NCI-H128 (cell line): ENCODE measurements at regions not wholly inside any gene's neighbourhood (a gene's known extent, or its start where the extent isn't known, plus 50 kb on each side); places are given as distances from the start of the nearest gene placed in this dataset.
"Not testable (repeated sequence)": the region's sequence is repeated elsewhere in the genome, so short reads cannot be mapped to it uniquely, and the experiment has no call there.

Experiments used
- DNase-seq: peaks from one replicate; lab custom pipeline; 2025; ENCODE audit not compliant: unreplicated experiment; lab: John Stamatoyannopoulos, UW

DNA sequence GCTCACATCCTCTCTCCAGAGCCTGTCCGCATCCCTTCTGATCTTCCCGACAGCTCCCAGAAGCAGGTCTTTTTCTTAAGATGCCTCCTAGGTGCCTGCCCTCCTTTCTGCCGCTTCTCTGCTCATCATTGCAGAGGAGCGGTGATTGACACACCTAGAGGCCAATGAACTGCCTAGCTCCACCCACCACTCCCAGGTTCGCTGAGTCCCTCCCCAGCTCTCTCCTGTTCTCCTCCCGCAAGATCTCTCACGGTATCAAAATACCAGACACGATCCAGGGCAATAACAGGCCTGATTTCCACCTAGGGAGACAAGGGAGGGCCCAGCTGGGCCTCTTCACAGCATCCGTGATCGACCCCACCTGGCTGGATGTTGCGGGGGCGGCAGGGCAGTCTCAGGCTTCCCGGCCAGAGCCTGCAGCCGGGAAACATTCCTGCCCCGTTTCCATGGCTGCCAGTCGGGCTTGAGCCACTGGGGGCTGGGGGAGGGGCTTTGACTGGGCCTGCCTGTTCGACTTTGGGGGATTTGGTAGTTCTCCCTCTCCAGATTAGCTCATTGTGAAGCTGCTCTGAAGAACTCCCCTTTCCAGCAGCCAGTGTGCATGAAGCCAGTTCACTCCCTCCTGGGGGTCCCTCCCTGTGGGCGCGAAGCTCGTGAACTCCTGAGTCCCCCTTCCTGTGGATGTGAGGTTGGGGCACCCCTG is 373.5 kb downstream of the RPS24 start:
- DNase-seq = peak; percentile 76

DNA sequence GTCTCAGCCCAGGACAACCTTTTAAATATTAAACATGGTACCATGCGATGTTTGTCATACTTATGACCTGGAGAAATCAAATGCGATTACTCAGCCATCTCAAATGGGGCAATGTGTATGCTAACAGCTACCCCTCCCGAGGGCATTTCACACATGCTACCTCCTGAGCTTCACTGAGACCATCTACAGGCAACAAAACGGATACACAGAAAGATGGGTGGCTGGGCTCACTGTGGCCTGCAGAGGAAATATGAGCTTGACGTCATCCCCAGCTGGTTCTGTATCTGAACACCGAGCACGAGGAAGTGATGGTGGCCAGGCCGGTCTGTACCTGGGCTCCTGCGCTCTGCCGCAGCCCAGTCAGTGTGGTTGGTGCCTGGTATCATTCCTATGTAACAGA is 374.3 kb downstream of the RPS24 start:
- DNase-seq = no peak

DNA sequence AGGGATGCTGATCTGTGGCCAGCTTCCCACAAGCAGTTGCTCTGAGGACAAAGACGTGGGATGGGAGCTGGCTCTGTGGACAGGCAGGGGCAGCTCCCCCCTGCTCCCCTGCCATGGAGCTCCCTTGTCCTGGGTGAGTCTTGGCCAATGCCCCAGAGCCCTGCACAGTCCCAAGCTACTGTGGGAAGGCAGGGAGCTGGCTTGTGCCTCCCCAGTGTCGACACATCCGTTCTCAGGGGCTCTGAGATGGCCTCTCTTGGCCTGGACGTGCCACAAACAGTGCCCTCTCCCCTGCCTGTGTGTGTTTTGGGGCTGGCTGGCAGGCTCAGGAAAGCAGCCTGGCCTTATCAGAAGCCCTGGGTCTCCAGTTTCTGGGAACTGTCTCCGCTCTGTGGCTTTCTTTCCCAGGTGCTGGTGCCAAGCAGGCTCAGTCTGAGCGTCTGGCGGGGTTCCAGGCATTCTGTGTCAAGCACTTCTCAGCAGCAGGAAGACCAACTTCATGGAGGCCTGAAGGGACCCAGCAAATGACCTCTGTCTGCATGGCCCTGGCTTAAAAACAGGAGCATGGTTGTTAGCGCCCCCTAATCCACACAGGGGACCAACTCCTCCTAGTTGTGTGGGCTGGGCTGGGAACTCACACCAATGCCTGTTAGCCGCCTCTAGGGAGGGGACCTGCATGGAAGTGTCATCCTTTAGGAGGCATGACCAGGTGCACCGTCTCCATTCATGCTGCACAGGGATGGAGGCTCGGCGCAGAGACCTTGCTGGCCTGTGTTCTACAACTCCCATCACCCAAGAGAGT is 375.2 kb downstream of the RPS24 start:
- peak; percentile 17 for DNase-seq

DNA sequence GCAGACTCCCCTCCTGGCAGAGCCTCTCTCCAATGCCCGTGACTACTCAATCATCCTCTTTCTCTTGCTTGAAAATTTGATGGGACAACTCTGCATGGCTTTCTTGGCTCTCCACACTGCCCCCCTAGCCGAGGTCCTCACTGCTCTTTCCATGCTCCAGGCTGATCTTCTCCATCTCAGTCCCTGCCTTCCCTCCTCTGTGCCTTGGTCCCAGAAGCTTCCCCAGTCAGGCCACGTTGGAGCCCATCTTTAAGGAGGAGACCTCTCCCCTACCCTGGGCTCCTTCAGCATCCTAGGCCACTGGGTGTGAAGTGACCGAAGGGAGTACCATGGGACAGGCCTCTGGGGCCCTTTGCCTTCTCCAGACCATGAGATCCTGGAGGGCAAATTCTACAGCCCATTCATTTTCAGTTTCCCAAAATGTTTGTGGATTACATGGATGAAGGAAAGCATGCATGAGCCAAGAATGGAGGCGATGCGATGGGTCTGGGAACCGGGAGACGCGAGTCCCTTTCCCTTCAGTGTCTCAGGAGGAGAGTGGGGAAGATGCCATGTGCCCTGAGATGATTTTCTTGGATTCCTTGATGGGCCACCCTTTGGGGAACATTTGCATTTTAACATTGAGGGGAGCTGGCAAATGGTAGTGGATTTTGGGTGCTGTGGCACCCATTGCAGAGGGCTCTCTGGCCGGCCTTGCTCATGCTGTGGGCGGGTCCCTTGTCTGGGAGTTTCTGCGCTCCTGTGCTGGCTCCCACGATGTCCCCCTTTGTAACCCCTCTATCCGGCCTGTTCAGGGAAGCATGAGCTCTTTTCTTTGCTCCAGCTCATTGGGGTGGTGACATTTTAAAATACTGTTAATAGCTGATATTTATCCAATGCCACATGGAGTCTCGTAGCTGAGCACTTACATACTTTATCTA is 376.6 kb downstream of the RPS24 start:
- DNase-seq = no peak

DNA sequence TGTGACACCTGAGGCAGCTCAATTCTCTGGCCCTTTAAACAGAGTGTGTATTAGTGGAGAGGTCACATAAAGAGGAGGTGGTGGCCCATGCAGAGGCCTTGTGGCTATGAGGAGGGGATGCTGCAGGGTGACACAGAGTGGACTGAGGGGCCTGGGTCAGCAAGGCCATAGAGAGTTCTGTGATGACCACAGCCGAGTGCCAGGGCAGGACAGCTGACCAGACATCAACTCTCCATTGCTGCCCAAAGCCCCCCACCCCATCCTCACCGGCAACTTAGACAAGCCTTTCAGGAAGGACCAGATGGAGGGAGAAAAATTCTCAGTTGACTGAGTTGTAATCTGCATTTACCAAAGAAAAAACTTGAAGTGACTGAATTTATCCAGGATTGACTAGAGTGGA is 378.1 kb downstream of the RPS24 start:
- DNase-seq = no peak

DNA sequence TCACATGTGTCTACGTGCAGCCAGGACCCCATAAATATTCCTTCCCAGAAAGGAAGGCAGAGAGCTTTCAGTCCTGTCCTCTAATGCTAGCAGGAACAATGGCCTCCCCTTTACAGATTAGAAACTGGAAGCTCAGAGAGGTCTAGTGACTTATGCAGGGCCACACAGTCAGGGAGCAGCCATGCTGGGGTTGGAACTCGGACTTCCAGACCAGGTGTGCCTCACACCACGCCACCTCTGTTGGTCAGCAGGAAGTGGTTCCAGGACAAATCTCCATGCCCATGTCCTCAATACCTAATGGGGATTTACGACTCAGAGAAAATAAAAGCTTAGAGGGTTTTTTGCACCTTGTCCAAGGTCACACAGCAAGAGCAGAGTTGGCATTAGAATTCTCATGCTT is 378.9 kb downstream of the RPS24 start:
- DNase-seq = no peak

DNA sequence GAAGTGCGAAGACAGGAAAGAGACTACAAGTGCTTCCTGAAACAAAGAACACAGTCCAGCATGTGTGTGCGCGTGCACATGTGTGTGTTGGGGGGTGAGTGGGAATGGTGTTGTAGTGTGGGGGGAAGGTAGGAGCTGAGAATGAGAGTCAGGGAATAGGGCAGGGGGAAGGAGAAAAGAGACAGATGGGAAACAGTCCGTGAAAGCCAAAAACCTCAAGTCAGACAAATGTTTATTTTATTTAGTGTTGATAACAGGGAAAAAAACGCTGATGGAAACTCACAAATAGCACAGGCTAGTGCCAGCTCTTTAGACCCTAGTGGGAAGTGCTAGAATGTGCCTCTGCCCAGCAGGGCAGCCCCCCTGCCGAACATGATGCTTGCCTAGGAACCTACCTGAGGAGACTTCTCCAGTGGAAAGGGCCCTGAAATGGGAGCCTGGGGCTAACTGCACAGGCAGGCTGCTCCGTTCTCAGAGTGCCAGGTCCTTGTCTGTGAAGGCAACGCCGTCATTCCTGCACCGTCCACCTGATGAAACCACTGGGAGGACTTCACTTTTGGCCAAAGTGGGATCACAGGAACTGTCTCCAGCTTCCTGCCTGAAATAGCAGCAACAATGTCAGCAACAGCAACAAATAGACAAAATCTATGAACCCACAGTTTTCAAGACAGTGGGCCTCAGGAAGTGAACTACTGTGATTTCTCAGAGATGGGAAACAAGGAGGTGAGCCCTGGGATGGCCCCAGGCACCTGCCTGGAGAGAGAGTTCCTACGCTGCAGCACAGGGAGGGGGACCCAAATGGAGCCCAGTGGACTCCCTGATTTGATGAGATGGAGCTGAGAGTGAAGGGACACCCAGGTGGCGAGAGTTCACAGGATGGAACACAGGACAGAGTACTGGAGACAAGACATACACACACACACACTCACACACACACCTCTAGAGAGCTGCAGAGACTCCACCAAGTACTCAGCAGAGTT is 379.7 kb downstream of the RPS24 start:
- no peak for DNase-seq

DNA sequence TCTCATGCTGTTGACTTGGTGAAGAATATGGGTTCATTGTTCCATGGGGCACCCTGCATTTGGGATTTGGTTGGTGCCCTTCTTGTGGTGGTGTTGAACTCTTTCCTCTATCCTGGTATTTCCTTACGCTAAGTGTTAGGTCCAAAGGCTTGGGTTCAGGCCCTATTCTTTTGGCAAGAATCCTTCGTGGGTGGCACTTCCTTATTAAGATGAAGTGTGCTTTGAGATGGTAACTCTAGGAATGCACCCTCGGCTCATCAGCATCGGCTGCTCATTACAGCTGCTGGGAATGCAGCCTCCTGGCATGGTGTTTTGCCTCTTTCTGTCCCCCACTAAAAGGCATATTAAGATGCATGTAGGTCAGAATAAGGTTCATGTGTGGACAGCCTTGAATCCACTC is 380.7 kb downstream of the RPS24 start:
- no peak for DNase-seq

DNA sequence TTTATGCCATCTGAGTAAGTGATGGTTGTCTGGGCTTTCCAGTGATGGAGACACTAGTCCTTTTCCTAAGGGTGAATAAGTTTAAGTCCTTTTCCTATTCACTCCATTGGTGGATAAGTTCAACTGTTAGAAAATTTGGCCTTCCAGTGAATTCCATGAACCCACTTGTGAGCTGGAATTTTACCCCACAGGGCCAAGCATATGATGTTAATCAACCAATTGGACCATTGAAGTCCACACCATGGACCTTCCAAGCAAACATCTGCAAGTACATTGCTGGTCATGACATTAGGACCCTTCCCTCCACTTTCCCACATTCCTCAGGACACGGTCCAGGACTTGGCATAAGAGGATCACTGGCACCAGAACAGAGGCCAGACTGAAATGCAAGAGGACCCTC is 381.4 kb downstream of the RPS24 start:
- DNase-seq = no peak

DNA sequence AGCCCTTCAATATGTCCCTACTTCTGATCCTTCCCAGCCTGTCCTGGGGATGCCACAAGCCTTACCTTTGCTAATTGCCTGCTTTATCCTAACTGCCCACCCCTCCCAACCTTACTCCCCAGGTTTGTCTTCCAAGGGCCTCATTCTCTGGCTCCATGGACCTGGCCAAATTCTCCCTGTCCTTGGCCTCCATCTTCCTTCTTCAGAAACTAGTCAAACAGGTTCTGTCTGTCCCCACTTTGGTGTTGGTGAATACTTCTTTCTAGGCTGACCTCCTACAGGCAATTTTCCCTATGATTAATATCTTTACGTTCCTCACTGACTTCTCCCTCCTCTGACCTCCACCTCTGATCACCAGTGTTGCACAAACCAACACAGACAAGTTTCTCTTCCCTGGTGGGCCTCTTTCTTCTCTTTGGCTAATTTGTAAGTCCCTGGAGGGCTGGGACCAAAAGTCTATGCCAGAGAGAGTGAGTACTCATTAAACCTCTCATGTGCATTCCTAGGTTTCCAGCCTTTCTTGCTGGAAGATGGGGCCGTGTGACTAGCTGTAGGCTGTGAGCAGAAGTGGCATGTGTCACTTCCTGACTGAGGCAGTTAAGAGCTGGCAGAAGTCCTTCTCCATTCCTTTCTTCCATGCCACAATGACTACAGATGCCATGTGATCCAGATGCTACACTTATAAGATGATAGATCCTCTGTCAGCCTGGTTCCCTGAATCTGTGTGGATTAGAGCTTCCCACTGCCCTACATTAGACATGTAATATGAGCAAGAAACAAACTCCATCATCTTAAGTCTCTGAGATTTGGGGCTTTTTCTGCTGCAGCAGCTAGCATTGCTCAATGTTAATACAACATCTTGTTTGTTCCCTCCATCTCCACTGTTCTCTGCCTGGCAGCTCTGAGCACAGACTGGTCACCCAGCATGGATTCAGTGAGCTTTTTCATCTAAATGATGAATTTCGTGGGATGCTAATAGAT is 382.7 kb downstream of the RPS24 start:
- no peak for DNase-seq

DNA sequence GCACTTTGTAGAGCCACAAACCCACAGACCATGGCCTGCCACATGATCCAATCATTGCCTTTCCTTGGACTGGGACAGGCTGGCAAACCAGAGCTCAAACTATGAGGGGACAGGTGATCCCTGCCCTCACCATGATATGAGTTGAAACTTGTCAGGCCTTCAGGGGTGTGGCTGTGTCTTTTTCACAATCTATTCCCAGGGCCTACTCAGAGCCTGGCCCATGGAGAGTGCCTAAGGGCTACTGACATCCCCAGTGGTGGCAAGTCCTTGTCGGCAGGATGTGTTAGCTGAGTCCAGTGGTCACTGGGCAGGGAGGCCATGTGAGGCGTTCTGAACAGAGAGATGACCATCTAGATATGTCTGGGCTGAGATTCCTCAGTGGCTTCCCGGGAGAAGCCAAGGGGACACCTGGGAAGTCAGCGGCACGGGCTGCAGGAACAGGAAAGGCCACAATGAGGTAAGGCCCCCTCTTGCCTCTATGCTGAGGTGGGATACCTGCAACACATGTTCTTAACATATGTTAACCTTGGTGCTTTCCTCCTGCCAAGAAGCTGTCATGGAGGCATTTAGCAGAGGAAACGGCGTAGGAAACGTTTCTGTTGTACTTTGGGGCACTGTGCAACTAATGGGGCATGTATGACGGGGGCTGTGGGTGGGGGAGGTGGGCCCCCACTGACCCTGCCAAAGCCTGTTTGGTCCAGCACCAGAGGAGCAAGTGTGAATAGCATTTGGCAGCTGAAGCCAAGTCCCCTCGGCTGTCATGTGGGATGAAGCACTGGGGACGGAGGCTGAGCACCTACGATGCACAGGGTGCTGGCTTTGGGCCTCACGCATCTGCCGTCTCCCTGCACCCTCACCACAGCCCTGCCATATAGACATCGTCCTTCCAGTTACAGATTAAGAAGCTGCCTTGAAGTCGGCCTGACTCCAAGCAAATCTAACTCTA is 384.0 kb downstream of the RPS24 start:
- DNase-seq = no peak

DNA sequence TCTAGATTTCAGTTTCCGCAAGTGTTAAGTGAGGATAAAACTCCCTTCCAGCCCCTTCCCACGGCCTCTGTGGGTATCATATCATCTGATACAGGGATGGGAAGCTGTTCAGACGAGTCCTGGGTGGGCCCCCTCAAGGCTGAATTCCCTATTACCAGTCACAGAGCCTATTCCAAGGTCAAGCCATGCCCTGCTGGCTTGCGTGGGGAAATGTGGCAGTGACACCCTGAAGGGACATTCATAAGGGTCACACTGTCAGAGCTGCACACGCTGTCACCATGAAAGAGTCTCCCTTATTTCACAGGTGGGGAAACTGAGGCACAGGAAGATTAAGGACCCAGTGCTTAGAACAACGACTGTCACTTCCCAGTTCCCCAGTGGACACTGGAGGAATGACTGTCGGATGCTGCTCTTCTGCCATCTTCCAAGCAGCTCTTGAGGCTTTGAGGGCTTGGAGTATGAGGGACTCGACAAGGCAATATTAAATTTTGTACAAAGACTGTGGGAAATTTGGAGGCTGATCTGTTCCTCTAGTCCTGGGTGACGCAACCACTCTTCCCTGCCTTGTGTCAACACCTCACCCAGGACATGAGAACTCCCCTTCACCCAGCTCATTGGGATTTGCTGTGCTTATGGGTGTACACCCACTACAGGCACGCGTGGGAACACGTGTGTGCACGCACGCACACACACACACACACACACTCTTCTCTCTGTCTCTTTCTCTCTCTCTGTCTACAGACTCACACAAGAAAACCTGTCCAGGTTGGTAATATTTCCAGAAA is 386.0 kb downstream of the RPS24 start:
- no peak for DNase-seq

DNA sequence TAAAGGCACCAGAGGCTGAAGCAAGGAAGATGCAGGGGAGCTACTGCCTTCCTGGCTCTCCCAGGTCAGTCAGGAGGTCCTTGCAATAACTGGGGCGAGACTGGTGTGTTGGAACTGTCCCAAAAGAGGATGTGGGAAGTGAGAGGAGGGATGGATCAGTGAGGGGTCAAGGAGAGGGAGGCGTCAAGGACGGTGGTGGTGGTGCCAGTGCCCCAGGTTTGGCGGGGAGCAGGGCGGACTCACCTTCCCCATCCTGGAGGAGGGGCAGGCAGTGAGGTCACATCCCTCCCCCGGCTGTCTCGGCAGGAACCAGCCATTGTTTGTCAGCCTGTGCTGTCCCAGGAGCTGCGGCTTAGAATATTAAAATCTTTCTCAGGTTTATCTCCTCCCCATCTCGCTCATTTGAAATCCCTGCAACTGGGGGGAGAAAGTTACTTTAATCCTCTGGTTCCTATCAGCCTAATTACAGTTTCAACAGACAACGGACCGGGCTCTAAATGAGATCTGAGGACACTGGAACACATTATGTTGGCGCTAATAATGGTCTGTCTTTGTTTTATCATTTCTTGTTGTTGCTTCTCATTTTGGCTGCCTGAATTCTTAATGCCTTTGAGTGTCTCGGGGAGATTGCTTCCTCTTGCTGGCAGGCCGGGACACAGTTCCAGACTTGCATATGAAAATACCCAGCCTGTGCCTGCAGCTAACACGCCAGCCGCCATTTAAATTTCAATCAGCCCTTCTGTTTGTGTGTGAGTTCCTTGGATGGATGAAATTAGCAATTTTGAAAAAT is 387.5 kb downstream of the RPS24 start:
- no peak for DNase-seq

DNA sequence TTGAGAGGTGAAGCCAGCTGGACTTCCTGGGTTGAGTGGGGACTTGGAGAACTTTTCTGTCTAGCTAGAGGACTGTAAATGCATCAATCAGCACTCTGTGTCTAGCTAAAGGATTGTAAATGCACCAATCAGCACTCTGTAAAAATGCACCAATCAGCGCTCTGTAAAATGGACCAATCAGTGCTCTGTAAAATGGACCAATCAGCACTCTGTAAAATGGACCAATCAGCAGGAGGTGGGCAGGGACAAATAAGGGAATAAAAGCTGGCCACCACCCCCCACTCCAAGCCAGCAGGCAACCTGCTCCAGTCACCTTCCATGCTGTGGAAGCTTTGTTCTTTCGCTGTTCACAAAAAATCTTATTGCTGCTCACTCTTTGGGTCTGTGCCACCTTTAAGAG is 390.4 kb downstream of the RPS24 start:
- DNase-seq = not testable (repeated sequence)

DNA sequence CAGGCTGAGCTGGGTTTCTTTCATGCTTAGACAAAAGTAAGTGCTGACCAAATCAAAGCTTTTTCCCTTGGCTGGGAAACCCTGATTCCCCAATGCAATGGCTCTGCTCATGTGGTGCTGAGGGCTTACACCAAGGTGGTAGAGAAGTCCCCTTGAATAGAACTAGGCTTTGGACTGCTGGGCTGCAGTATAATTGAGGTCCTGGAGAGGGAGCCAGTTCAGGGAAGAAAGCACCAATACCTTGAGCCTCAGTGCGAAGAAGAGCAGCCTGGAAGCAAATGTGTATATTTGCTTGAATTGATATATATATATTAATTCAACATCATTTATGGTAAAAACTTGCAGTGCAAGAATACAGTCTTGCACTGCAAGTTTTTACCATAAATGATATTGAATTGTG is 391.1 kb downstream of the RPS24 start:
- no peak for DNase-seq

DNA sequence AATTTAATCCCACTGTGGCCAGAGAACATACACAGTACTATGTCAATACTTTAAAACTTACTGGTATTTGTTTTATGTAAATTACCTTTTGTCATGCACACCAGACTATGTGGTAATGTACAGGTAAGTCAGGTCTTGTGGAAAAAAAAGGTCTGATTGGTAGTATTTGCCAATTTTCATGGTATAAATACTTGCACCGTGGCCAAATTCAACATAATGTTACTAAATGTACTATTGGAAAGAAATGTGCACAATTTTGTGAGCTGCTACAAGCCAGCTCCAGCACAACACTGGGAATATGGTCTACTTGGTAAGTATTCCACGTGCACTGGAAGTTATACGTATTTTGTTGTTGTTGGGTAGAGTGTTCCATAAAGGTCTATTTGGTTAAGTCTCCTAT is 392.5 kb downstream of the RPS24 start:
- no peak for DNase-seq
